ENCODE measurements at regions not wholly inside any gene's neighbourhood (a gene's known extent, or its start where the extent isn't known, plus 50 kb on each side); places are given as distances from the start of the nearest gene placed in this dataset.

DNA sequence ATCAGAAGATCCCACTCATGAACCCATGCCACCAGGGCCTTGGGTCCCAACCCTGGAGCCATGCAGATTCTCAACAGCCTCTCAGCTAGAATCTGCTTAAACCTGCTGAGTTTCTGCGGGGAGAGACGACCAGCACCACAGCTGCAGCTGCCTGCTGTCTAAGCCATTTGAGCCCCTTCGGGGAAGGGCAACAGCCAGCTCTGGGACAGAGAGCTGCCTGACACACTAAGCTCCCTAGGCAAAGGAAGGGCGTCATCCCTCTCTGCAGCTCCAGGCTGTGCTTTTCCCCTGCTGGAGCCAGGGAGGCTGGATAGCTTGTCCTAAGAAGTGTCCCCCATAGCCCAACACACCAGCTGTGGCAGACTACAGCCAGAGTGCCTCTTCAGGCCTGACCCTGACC, 182.5 kb downstream of the OTOR start:
- TF ChIP-seq POLR2A (IDR thresholded peaks at IDR 0.05): no peak
- TF ChIP-seq, protein P1, sequence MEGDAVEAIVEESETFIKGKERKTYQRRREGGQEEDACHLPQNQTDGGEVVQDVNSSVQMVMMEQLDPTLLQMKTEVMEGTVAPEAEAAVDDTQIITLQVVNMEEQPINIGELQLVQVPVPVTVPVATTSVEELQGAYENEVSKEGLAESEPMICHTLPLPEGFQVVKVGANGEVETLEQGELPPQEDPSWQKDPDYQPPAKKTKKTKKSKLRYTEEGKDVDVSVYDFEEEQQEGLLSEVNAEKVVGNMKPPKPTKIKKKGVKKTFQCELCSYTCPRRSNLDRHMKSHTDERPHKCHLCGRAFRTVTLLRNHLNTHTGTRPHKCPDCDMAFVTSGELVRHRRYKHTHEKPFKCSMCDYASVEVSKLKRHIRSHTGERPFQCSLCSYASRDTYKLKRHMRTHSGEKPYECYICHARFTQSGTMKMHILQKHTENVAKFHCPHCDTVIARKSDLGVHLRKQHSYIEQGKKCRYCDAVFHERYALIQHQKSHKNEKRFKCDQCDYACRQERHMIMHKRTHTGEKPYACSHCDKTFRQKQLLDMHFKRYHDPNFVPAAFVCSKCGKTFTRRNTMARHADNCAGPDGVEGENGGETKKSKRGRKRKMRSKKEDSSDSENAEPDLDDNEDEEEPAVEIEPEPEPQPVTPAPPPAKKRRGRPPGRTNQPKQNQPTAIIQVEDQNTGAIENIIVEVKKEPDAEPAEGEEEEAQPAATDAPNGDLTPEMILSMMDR (IDR thresholded peaks at IDR 0.05): no peak
